ENCODE measurements at regions not wholly inside any gene's neighbourhood (a gene's known extent, or its start where the extent isn't known, plus 50 kb on each side); places are given as distances from the start of the nearest gene placed in this dataset.
A peak's percentile ranks its signal among the peaks of the same experiment; 100 is the strongest.

GRCh38 chr4:129346734-129347133 lies 250.8 kb downstream of the C4orf33 start:
- no peak for DNase-seq (ENCODE audit: low spot score)

GRCh38 chr4:129350834-129351721 lies 255.1 kb downstream of the C4orf33 start:
- DNase-seq (ENCODE audit: low spot score) = no peak

GRCh38 chr4:129352480-129352879 lies 256.5 kb downstream of the C4orf33 start:
- no peak for DNase-seq (ENCODE audit: low spot score)

- DNase-seq (ENCODE audit: low spot score) = no peak
These were observed 257.5 kb downstream of the C4orf33 start for GRCh38 chr4:129353490-129353889.

- no peak for DNase-seq (ENCODE audit: low spot score)
These were observed 259.1 kb downstream of the C4orf33 start for GRCh38 chr4:129355031-129355430.

GRCh38 chr4:129355516-129355915 lies 259.6 kb downstream of the C4orf33 start:
- no peak for DNase-seq (ENCODE audit: low spot score)

GRCh38 chr4:129358571-129358970 lies 262.6 kb downstream of the C4orf33 start:
- no peak for DNase-seq (ENCODE audit: low spot score)

- no peak for DNase-seq (ENCODE audit: low spot score)
These were observed 263.5 kb downstream of the C4orf33 start for GRCh38 chr4:129359461-129359860.

- peak; percentile 1 for DNase-seq (ENCODE audit: low spot score)
These were observed 266.8 kb downstream of the C4orf33 start for GRCh38 chr4:129362691-129363274.

- DNase-seq (ENCODE audit: low spot score) = no peak
These were observed 268.9 kb downstream of the C4orf33 start for GRCh38 chr4:129364747-129365452.

- no peak for DNase-seq (ENCODE audit: low spot score)
These were observed 273.5 kb downstream of the C4orf33 start for GRCh38 chr4:129369361-129370010.

GRCh38 chr4:129371065-129371464 lies 275.1 kb downstream of the C4orf33 start:
- DNase-seq (ENCODE audit: low spot score) = no peak

GRCh38 chr4:129371926-129372325 lies 276.0 kb downstream of the C4orf33 start:
- DNase-seq (ENCODE audit: low spot score) = no peak

GRCh38 chr4:129377131-129377845 lies 281.3 kb downstream of the C4orf33 start:
- DNase-seq (ENCODE audit: low spot score) = no peak

- DNase-seq (ENCODE audit: low spot score) = no peak
These were observed 282.4 kb downstream of the C4orf33 start for GRCh38 chr4:129378364-129378763.

GRCh38 chr4:129379429-129379828 lies 283.5 kb downstream of the C4orf33 start:
- no peak for DNase-seq (ENCODE audit: low spot score)

- DNase-seq (ENCODE audit: low spot score) = no peak
These were observed 289.0 kb downstream of the C4orf33 start for GRCh38 chr4:129384974-129385373.

- no peak for DNase-seq (ENCODE audit: low spot score)
These were observed 291.7 kb downstream of the C4orf33 start for GRCh38 chr4:129387666-129388065.

GRCh38 chr4:129393976-129394375 lies 298.0 kb downstream of the C4orf33 start:
- DNase-seq (ENCODE audit: low spot score) = no peak

GRCh38 chr4:129394635-129395034 lies 298.7 kb downstream of the C4orf33 start:
- no peak for DNase-seq (ENCODE audit: low spot score)

GRCh38 chr4:129403848-129404247 lies 307.9 kb downstream of the C4orf33 start:
- no peak for DNase-seq (ENCODE audit: low spot score)

- DNase-seq (ENCODE audit: low spot score) = no peak
These were observed 314.2 kb downstream of the C4orf33 start for GRCh38 chr4:129410115-129410514.

All from HuH-7 (cell line).